DMS114 treated with DMSO at 0.1 percent for 48 hours (cell line): ENCODE measurements at regions not wholly inside any gene's neighbourhood (a gene's known extent, or its start where the extent isn't known, plus 50 kb on each side); places are given as distances from the start of the nearest gene placed in this dataset.

ENCODE experiments used
- DNase-seq: peaks from one replicate; lab custom pipeline; 2025; ENCODE audit not compliant: unreplicated experiment; lab: John Stamatoyannopoulos, UW

- DNase-seq: no peak
These were observed 1102.1 kb upstream of the KLHL29 start for GRCh38 chr2:22282916-22283315.

DNA sequence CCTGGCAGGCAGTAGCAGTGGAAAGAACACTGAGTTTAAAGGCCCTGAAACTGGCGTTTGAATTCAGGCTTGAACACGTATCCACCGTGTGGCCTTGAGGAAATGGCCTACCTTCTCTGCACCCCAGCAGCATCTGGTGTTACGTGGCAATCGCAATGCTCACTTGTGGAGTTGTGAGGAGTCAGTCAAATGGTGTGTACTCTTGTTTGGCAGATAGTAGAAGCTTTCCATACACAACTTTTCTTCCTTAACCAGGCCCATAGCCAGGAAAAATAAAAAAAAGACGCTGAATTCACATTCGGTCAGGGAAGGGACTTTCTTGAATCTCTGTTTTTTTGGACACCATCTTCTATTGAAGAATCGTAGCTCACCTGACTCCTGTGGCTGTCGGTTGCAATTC is 1101.5 kb upstream of the KLHL29 start:
- no peak for DNase-seq

GRCh38 chr2:22290302-22290701 is 1094.7 kb upstream of the KLHL29 start:
- DNase-seq: no peak

DNA sequence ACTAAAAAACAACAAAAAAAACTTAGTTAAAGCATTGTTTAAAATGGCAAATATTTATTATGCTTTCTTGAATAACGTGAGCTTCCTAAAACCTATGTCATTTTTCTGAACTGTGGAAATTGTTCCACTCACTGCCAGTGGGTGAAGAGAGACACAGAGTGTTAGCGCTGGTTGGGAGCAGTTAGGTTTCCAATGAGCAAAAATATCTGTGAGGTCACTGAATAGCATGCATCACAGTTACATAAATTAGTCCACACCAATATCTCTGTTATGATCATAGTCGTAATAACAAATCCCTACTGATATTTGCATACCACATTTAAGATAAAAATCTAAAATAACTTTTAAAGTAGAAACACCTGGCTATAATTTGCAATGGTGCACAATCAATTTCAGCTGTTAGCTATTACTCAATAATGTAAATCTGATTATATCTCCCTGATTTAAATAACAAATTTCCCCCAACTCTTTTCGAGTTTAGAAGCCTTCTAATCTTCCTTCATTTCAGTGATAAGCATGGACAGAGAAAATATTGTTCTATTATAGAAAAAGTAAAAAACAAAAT is 1094.0 kb upstream of the KLHL29 start:
- no peak for DNase-seq

DNA sequence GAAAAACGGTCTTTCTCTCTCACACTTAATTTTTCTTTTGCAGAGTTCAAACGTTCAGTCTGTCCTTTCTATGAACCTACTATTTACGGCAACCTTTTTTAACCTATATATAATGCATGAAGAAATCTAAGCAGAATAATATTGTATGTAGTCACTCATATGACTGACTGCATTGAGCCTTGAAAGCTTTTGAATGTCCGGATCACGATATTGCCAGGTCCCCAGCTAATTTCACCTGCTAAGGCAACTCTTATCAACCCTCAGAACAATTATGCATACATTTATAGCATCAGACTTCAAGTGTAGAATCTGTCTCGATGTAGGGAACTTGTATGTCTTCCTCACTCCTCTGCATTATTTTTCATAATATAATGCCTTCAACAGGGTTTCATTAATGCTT is 1083.8 kb upstream of the KLHL29 start:
- no peak for DNase-seq

DNA sequence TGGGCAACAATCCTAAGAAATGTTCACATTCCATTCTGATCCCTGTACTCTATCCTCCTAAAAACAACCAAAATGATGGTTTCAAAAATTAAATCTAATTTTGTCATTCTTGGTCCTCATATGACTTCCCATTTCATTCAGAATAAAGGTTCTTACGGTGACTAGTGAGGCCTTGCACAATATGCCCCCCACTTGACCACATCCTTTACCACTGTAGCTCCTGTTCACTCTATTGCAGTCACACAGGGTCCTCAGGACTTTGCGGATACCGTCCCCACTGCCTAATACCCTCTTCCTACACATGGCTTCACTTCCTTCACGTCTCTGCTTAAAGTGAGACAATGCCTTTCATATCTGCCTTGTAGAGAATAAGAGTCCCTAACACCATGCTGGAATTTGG is 1058.7 kb upstream of the KLHL29 start:
- no peak for DNase-seq

DNA sequence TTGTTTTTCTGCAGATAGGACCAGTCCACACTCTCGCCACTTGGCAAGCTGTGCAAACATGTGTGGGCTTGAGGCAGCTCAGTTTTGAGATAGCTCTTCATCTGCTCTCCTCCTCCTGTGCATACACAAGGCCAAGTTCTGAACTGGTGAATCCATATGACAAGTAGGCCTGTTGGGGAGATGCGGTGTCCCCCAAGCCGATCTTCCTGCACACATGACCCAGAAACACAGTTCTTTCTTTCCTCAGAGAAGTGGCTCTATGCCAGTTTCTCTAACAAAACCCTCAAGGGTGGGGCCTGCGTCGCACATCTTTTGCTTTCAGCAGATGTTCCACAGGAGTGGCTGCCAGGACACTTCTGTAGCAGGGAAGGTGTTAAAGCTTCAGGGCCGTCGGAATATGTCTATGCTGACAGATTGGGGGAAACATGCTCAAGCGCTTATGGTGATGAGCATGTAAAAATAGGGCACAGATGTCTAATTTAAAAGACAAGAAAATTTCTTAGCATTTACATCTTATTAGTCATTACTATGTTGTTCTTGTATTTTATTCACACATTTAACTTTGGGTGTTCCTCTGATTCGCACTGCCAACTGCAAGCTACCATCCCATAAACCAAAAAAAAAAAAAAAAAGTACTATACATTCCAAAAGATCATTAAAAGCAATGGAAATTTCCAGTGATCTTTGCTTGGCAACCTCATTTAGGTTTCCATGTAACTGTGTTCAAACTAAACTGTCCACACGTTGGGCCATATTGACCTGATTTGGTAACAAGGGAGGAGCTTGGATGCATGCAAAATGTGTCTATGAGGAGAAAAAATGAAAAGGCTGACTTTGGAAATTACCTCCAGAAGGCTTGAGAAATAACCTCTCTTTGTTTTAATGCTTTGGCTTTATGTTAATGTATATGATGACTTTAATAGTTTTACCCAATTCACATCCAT is 1055.5 kb upstream of the KLHL29 start:
- DNase-seq: no peak

DNA sequence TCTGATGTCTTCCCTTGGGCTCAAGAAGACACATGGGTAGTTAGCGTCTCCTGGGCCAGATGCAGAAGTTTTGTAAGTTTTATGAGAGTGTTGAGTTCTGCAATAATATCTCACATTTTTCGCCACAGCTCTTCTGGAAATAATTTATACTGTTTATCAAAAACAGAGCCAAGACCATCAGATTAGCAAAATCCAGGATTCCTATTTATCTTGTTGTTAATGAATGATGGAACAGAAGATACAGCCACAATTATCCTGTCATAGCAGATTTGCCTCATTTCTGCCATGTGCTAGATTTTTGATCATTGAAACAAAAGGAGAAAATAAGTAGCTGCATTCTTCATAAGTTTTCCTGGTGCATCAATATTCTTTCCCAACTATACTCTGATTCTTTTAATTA is 1048.6 kb upstream of the KLHL29 start:
- no peak for DNase-seq

GRCh38 chr2:22340716-22341115 is 1044.3 kb upstream of the KLHL29 start:
- no peak for DNase-seq

DNA sequence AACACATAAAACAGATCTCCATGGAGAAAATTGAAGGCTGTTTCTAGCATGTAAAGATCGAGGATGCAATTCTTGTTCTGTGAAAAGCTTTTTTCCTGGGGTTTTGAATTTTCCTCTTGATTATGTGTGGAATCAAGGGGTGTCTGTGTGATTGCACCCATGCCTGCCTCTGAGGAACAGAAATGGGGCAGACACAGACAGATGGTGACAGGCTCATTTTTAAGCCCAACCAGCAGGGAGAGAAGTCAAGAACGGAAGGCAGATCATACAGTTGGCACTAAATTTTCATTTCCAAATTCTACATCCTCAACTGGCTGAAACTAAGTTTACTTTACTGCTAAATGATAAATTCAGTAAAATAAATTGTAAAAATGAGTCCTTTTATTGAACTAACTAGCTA is 1037.7 kb upstream of the KLHL29 start:
- no peak for DNase-seq

DNA sequence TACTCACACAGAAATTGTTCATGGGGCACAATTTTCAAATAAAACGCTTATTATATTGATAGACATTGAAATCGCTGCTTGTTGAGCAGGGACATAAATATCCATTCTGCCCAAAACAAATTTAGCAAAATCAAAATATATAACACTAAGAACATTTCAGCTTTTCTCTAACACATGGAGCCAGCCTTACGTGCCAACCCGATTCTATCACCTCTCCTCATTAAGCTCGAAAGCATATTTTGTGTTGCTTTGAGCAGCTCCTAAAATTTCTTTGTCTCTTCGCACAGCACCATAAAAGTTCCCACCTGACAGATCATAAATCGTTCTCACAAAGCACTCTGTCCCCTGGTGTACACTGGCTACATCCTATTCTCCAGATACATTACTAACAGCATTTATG is 1034.4 kb upstream of the KLHL29 start:
- no peak for DNase-seq

- DNase-seq: no peak
These were observed 1029.1 kb upstream of the KLHL29 start for GRCh38 chr2:22355816-22356433.

DNA sequence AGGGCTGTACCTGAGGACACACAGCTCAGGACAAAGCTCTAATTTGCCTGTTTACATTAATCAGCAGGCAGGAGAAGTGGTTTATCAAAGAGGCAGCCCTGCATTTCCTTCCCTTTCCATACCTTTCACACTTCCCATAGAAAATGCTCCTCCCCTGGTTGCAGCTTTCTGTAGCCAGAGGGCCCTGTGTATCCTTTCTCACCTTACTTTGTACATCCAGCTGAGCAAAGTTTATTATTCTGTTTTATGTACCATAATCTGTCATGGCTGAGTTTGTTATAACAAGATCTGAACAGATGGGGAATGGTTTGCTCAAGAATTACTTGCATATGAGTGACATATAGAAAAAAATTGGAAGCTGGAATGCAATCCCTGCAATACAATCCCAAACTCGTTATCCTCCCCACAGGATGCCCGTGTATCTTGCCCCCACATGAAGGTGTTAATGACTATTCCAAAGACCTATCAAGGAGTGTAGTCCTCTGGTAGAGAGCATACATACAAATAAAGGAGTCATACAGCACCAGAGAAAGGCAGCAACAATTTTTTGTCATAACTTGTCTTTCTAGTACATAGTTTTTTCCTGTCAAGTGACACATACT is 1025.8 kb upstream of the KLHL29 start:
- no peak for DNase-seq

DNA sequence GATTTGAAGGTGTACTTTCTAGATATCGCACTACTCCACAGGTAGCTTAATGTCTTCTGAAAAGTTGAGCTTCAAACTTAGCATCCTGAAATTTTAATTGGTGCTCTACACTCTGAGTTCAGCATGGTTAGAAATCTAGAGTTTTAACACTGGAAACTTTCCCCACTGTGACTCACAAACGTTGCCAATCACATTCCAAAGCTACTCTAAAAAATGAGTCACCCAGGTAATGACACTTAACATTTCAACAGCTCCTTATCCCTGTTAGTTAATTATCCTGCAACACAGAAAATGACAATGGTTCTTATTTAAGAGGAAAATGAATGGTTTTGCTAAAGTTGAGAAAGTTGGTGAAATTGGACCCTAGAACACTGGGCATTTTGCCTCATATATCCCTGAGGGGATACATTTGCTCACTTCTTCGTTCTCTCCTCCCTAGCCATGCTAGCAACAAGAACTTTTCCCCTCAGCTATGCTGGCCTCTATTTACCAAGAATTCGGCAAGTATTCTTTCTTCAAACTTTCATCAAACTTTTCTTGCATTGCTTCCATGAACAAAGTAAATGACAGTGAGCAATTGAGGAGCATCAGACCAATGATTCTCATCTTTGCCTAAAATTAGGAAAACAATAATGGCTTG is 1024.1 kb upstream of the KLHL29 start:
- no peak for DNase-seq

- DNase-seq: no peak
These were observed 1023.4 kb upstream of the KLHL29 start for GRCh38 chr2:22361571-22361970.

DNA sequence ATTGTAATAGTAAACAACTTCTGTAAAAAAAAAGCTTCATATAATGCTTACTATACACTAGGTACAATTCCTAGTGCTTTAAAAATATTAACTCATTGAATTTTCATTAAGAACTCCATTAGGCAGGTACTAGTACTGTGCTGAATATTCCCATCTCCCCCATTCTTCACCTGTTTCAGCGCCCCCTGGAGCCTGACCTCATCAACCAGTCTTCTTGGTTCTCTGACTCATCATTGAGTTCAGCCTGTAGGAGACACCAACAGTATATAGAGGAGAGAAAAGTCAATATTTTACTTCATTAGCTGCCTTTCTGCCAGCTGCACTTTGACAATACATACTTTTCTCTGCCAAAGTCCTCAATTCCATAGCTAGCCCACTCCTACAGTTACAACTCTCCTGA is 1009.9 kb upstream of the KLHL29 start:
- DNase-seq: no peak

GRCh38 chr2:22377268-22377667 is 1007.7 kb upstream of the KLHL29 start:
- DNase-seq: no peak

- no peak for DNase-seq
These were observed 1002.4 kb upstream of the KLHL29 start for GRCh38 chr2:22382479-22383169.

DNA sequence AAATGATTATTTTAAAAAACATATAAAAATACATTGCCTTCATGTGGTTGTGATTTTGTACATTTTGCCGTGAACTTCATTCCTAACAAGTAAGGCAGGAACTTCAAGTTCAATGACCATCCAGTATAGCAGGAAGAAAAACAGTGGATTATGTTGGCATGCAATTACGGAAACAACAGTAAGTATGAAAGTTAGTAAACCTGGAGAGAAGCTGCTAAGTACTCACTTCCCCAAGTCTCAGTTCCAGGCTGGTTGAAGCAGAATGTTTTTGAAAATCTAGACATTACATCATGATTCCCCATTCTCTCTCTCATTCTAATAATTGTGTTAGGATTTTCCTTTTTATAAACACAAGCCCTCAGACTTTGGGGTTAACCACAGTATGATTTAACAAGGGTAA is 987.1 kb upstream of the KLHL29 start:
- no peak for DNase-seq

- DNase-seq: no peak
These were observed 981.2 kb upstream of the KLHL29 start for GRCh38 chr2:22403748-22404147.

DNA sequence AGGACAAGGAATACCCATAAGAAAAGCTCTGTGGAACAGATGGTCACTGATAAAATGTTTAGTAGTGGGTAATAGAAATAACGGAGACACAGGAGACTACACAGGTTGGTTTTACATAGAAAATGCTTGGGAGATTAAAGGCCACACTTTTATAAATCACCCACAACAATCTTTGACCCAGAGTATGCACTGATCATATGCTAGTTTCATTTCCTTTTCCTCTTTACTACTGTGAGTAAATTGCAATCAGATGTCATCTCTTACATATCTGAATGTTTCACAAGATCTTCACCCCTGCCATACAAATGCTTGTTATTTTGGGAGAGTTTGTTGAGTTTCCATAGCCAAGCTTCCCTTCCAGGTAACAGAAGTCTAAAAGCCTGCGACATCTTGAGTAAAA is 978.4 kb upstream of the KLHL29 start:
- DNase-seq: no peak
